Neutrophil (primary cell): ENCODE measurements at regions not wholly inside any gene's neighbourhood (a gene's known extent, or its start where the extent isn't known, plus 50 kb on each side); places are given as distances from the start of the nearest gene placed in this dataset.

Experiments used
- H3K27ac ChIP-seq: fragments of 200-600 bp; sonication (generic); 2 replicates; pipeline ENCODE4 v1.5.1; 2016; ENCODE audit warnings: mild to moderate bottlenecking, moderate library complexity
- H3K27me3 ChIP-seq: fragments of 200-600 bp; sonication (generic); 2 replicates; pipeline ENCODE4 v1.6.0; 2016; ENCODE audit warnings: mild to moderate bottlenecking
- H3K36me3 ChIP-seq: fragments of 200-600 bp; sonication (generic); 2 replicates; pipeline ENCODE4 v1.5.1; 2017
- H3K4me1 ChIP-seq, 2 experiments: fragments of 200-600 bp in 1 of 2; sonication (generic) in 1 of 2; 1 replicate in 1 of 2; 2 replicates in 1 of 2; pipeline versions ENCODE4 v1.5.1 to v1.6.1; 2013 to 2016; ENCODE audit warnings: low read depth in 1 of 2, low read length in 1 of 2, mild to moderate bottlenecking in 1 of 2, moderate library complexity in 1 of 2; ENCODE audit not compliant: control insufficient read depth in 1 of 2, insufficient read depth in 1 of 2
- H3K4me3 ChIP-seq, 2 experiments: fragments of 200-600 bp in 1 of 2; sonication (generic) in 1 of 2; 1 replicate in 1 of 2; 2 replicates in 1 of 2; pipeline ENCODE4 v1.5.1; 2013 to 2016; ENCODE audit warnings: low read depth in 1 of 2, low read length in 1 of 2, mild to moderate bottlenecking in 1 of 2, moderate library complexity in 1 of 2
- H3K9me3 ChIP-seq: fragments of 200-600 bp; sonication (generic); 2 replicates; pipeline ENCODE4 v1.5.1; 2016
- CTCF ChIP-seq: fragments of 200-600 bp; sonication (generic); IDR thresholded peaks from 2 replicates; pipeline ENCODE4 v1.5.1; 2016; ENCODE audit warnings: antibody characterized with exemption

GRCh38 chr5:141772281-141772680, 90.3 kb upstream of the ARAP3 start:
- Histone ChIP-seq H3K4me1 (no peaks in the 10 kb centered on the region), H3K4me3 (no peak overlapping the region), H3K27ac (no peak overlapping the region), H3K27me3 (peaks cover 37% of the 10 kb centered on the region), H3K9me3 (no peaks in the 10 kb centered on the region), H3K36me3 (no peaks in the 10 kb centered on the region)
- no peak for TF ChIP-seq CTCF

- Histone ChIP-seq H3K9me3 (no peaks in the 10 kb centered on the region), H3K4me1 (no peaks in the 10 kb centered on the region), H3K27ac (no peak overlapping the region), H3K27me3 (peaks cover 37% of the 10 kb centered on the region), H3K4me3 (no peak overlapping the region), H3K36me3 (no peaks in the 10 kb centered on the region)
- no peak for TF ChIP-seq CTCF
Measured at GRCh38 chr5:141771562-141771961, 89.5 kb upstream of the ARAP3 start.

- H3K27me3 ChIP-seq: peaks cover 40% of the 10 kb centered on the region
- no peak overlapping the region for H3K4me3 ChIP-seq
- no peak overlapping the region for H3K27ac ChIP-seq
- no peak for TF ChIP-seq CTCF
- no peaks in the 10 kb centered on the region for H3K4me1 ChIP-seq
- no peaks in the 10 kb centered on the region for H3K9me3 ChIP-seq
- no peaks in the 10 kb centered on the region for H3K36me3 ChIP-seq
Measured at GRCh38 chr5:141771031-141771430, 89.0 kb upstream of the ARAP3 start.

GRCh38 chr5:141769671-141770070, 87.6 kb upstream of the ARAP3 start:
- no peak for TF ChIP-seq CTCF
- H3K9me3 ChIP-seq: no peaks in the 10 kb centered on the region
- H3K27ac ChIP-seq: no peak overlapping the region
- peaks cover 44% of the 10 kb centered on the region for H3K27me3 ChIP-seq
- no peaks in the 10 kb centered on the region for H3K4me1 ChIP-seq
- H3K4me3 ChIP-seq: no peak overlapping the region
- H3K36me3 ChIP-seq: no peaks in the 10 kb centered on the region

GRCh38 chr5:141767671-141768070, 85.6 kb upstream of the ARAP3 start:
- Histone ChIP-seq H3K9me3 (no peaks in the 10 kb centered on the region), H3K36me3 (no peaks in the 10 kb centered on the region), H3K4me3 (no peak overlapping the region), H3K27ac (no peak overlapping the region), H3K27me3 (peaks cover 48% of the 10 kb centered on the region), H3K4me1 (no peaks in the 10 kb centered on the region)
- TF ChIP-seq CTCF: no peak
